IMR-90 (cell line): ENCODE measurements at regions not wholly inside any gene's neighbourhood (a gene's known extent, or its start where the extent isn't known, plus 50 kb on each side); places are given as distances from the start of the nearest gene placed in this dataset.

Experiments used
- ATAC-seq: fragments of 200-7000 bp; cut with Tn5 transposase; 2 replicates; pipeline ENCODE4 v1.9.1; 2020; ENCODE audit warnings: low read depth, mild to moderate bottlenecking, moderate library complexity
- BruUV-seq: library from RNA; stranded (reverse); fragments of 400-500 nt; replicated peaks from 2 replicates; lab custom pipeline; 2021; lab: Mats Ljungman, UMichigan
- CTCF ChIA-PET: fragments of 300-600 bp; formaldehyde crosslinking; extraction: SDS; loops from one replicate; lab custom pipeline; 2021; ENCODE audit warnings: antibody characterized with exemption; lab: Yijun Ruan, JAX
- POLR2A ChIA-PET: fragments of 300-600 bp; sonication (Branson Sonifier 250); formaldehyde crosslinking; loops from one replicate; lab custom pipeline; 2022; ENCODE audit warnings: antibody characterized with exemption; ENCODE audit not compliant: unreplicated experiment; lab: Charles Lee
- DNase-seq: peaks from one replicate; pipeline ENCODE4 v3.0.0; 2013
- H2AFZ ChIP-seq: replicated peaks from 2 replicates; pipeline ENCODE3; 2013; ENCODE audit warnings: low read length, mild to moderate bottlenecking; ENCODE audit not compliant: poor library complexity
- H2AK5ac ChIP-seq: 2 replicates; pipeline ENCODE4 v1.6.1; 2013; ENCODE audit warnings: low read depth, low read length, inconsistent platforms
- H2AK9ac ChIP-seq: replicated peaks from 2 replicates; pipeline ENCODE3; 2013; ENCODE audit warnings: mild to moderate bottlenecking, low read depth, low read length, moderate library complexity; ENCODE audit not compliant: poor library complexity
- H2BK120ac ChIP-seq: 2 replicates; pipeline ENCODE4 v1.6.1; 2013; ENCODE audit warnings: low read depth, low read length, inconsistent platforms
- H2BK15ac ChIP-seq: 3 replicates; pipeline ENCODE4 v1.6.1; 2013; ENCODE audit warnings: low read depth, low read length, inconsistent platforms
- H2BK20ac ChIP-seq: 2 replicates; pipeline ENCODE4 v1.6.1; 2013; ENCODE audit warnings: low read depth, mild to moderate bottlenecking, inconsistent platforms, low read length, moderate library complexity
- H2BK5ac ChIP-seq: 2 replicates; pipeline ENCODE4 v1.6.1; 2013; ENCODE audit warnings: mild to moderate bottlenecking, low read depth, low read length, inconsistent platforms; ENCODE audit not compliant: poor library complexity, severe bottlenecking
- H3K14ac ChIP-seq: replicated peaks from 2 replicates; pipeline ENCODE4 v1.6.1; 2013; ENCODE audit warnings: low read depth, low read length, inconsistent platforms
- H3K18ac ChIP-seq: 2 replicates; pipeline ENCODE4 v1.6.1; 2013; ENCODE audit warnings: low read depth, low read length, control low read depth
- H3K23ac ChIP-seq: 2 replicates; pipeline ENCODE4 v1.6.1; 2013; ENCODE audit warnings: low read depth, low read length, inconsistent platforms
- H3K27ac ChIP-seq: 2 replicates; pipeline ENCODE4 v1.5.1; 2013; ENCODE audit warnings: mild to moderate bottlenecking, control low read depth, low read length; ENCODE audit not compliant: insufficient read depth
- H3K27me3 ChIP-seq: 2 replicates; pipeline ENCODE4 v1.6.1; 2013; ENCODE audit warnings: low read length; ENCODE audit not compliant: control insufficient read depth, insufficient read depth
- H3K36me3 ChIP-seq: 2 replicates; pipeline ENCODE4 v1.6.1; 2013; ENCODE audit warnings: low read length, mixed read lengths; ENCODE audit not compliant: control insufficient read depth, insufficient read depth
- H3K4ac ChIP-seq: 2 replicates; pipeline ENCODE4 v1.6.1; 2013; ENCODE audit warnings: low read depth, low read length, inconsistent platforms
- H3K4me1 ChIP-seq: 2 replicates; pipeline ENCODE4 v1.6.1; 2013; ENCODE audit warnings: low read length, mixed read lengths; ENCODE audit not compliant: control insufficient read depth, insufficient read depth
- H3K4me2 ChIP-seq: 2 replicates; pipeline ENCODE4 v1.6.1; 2013; ENCODE audit warnings: low read depth, mild to moderate bottlenecking, control low read depth, low read length, moderate library complexity
- H3K4me3 ChIP-seq: 2 replicates; pipeline ENCODE4 v1.5.1; 2013; ENCODE audit warnings: low read depth, mild to moderate bottlenecking, control low read depth, low read length, moderate library complexity; ENCODE audit not compliant: insufficient read depth
- H3K56ac ChIP-seq: 2 replicates; pipeline ENCODE4 v1.6.1; 2013; ENCODE audit warnings: low read length, inconsistent platforms; ENCODE audit not compliant: insufficient read depth; ENCODE audit errors: extremely low read depth
- H3K79me1 ChIP-seq, 2 experiments: 2 replicates each; pipeline ENCODE4 v1.6.1; 2013; ENCODE audit warnings: low read length in 2 of 2, inconsistent platforms in 1 of 2, low read depth in 1 of 2
- H3K9ac ChIP-seq: 2 replicates; pipeline ENCODE4 v1.6.1; 2013; ENCODE audit warnings: low read depth, low read length, control low read depth
- H3K9me1 ChIP-seq: 2 replicates; pipeline ENCODE4 v1.6.1; 2013; ENCODE audit warnings: low read length, inconsistent platforms; ENCODE audit not compliant: insufficient read depth
- H3K9me3 ChIP-seq: 2 replicates; pipeline ENCODE4 v1.6.1; 2013; ENCODE audit warnings: low read length; ENCODE audit not compliant: control insufficient read depth, insufficient read depth
- H4K20me1 ChIP-seq: 2 replicates; pipeline ENCODE4 v1.6.1; 2013; ENCODE audit warnings: low read length, inconsistent platforms; ENCODE audit not compliant: insufficient read depth
- H4K5ac ChIP-seq: 2 replicates; pipeline ENCODE4 v1.6.1; 2013; ENCODE audit warnings: mild to moderate bottlenecking, low read depth, low read length, control low read depth
- H4K8ac ChIP-seq, 2 experiments: 2 replicates each; pipeline ENCODE4 v1.6.1; 2013; ENCODE audit warnings: low read depth in 2 of 2, low read length in 2 of 2, control low read depth in 1 of 2, inconsistent platforms in 1 of 2
- H4K91ac ChIP-seq: 2 replicates; pipeline ENCODE4 v1.6.1; 2013; ENCODE audit warnings: low read depth, low read length, inconsistent platforms; ENCODE audit not compliant: insufficient read depth
- BHLHE40 ChIP-seq: fragments of 150-350 bp; IDR thresholded peaks from 2 replicates; pipeline ENCODE4 v1.6.1; 2016; ENCODE audit warnings: mild to moderate bottlenecking, low read depth, low read length
- CHD1 ChIP-seq: IDR thresholded peaks from 2 replicates; pipeline ENCODE4 v1.6.1; 2012; ENCODE audit warnings: low read depth, low read length, improper control_type of control experiment
- CTCF ChIP-seq: conservative IDR thresholded peaks from 2 replicates; pipeline ENCODE4 v1.5.1; 2012; ENCODE audit warnings: mild to moderate bottlenecking, low read depth, low read length, improper control_type of control experiment
- ELK1 ChIP-seq: fragments of 150-350 bp; IDR thresholded peaks from 2 replicates; pipeline ENCODE4 v1.6.1; 2016; ENCODE audit warnings: low read depth, mild to moderate bottlenecking, low read length, moderate library complexity, borderline replicate concordance
- FOS ChIP-seq: fragments of 150-350 bp; IDR thresholded peaks from 2 replicates; pipeline ENCODE4 v1.6.1; 2016; ENCODE audit warnings: low read depth, low read length
- MAFK ChIP-seq: IDR thresholded peaks from 2 replicates; pipeline ENCODE4 v1.6.1; 2012; ENCODE audit warnings: low read depth, low read length, improper control_type of control experiment
- MAZ ChIP-seq: IDR thresholded peaks from 2 replicates; pipeline ENCODE4 v1.6.1; 2012; ENCODE audit warnings: low read depth, mild to moderate bottlenecking, low read length, improper control_type of control experiment, moderate library complexity, borderline replicate concordance
- MXI1 ChIP-seq: IDR thresholded peaks from 2 replicates; pipeline ENCODE4 v1.6.1; 2012; ENCODE audit warnings: low read depth, mild to moderate bottlenecking, low read length, moderate library complexity, borderline replicate concordance
- NFE2L2 ChIP-seq: fragments of 150-350 bp; IDR thresholded peaks from 2 replicates; pipeline ENCODE4 v1.6.1; 2016; ENCODE audit warnings: low read depth, mild to moderate bottlenecking, low read length
- POLR2A ChIP-seq: IDR thresholded peaks from 2 replicates; pipeline ENCODE4 v1.6.1; 2012; ENCODE audit warnings: mild to moderate bottlenecking, low read depth, low read length
- RAD21 ChIP-seq: IDR thresholded peaks from 2 replicates; pipeline ENCODE4 v1.6.1; 2012; ENCODE audit warnings: low read length, improper control_type of control experiment
- RCOR1 ChIP-seq: IDR thresholded peaks from 2 replicates; pipeline ENCODE4 v1.6.1; 2012; ENCODE audit warnings: mild to moderate bottlenecking, low read length, improper control_type of control experiment; ENCODE audit not compliant: insufficient replicate concordance
- RFX5 ChIP-seq: IDR thresholded peaks from 2 replicates; pipeline ENCODE4 v1.8.0; 2012; ENCODE audit warnings: low read depth, mild to moderate bottlenecking, low read length, moderate library complexity
- SMC3 ChIP-seq: fragments of 150-350 bp; IDR thresholded peaks from 2 replicates; pipeline ENCODE4 v1.6.1; 2016; ENCODE audit warnings: low read depth, mild to moderate bottlenecking, antibody characterized with exemption, low read length, moderate library complexity
- USF2 ChIP-seq: fragments of 150-350 bp; IDR thresholded peaks from 2 replicates; pipeline ENCODE4 v1.6.1; 2017; ENCODE audit warnings: mild to moderate bottlenecking, antibody characterized with exemption, low read length, low read depth
- WGBS, 2 experiments: methylation state at CpG; one replicate each; pipeline versions ENCODE4 v1.1.5 to v1.1.7; 2013; ENCODE audit warnings: missing lambda C conversion rate in 2 of 2; ENCODE audit not compliant: insufficient read length in 1 of 2; ENCODE audit errors: extremely low coverage in 2 of 2; 5-methylcytosine and 5-hydroxymethylcytosine counted together
- dilution Hi-C: fragments of 300-500 bp; cut with HindIII; formaldehyde crosslinking; loops from one replicate; pipeline ENCODE4 v1.14.3; 2018; ENCODE audit warnings: low sequenced_read_pairs; ENCODE audit not compliant: unreplicated experiment
- in situ Hi-C: fragments of 300-500 bp; cut with MboI; formaldehyde crosslinking; loops from 3 replicates; pipeline ENCODE4 v1.14.3; 2019; ENCODE audit warnings: low sequenced_read_pairs, inconsistent platforms, mixed read lengths
- intact Hi-C: fragments of 100-400 bp; cut with micrococcal nuclease; formaldehyde crosslinking; loops from 2 replicates; pipeline ENCODE4 v1.10.0; 2022

GRCh38 chr5:118580949-118581348 lies 407.4 kb downstream of the DTWD2 start:
- Histone ChIP-seq H2AK9ac (no peak overlapping the region), H3K9ac (no peak overlapping the region), H3K4me1 (no peaks in the 10 kb centered on the region), H3K14ac (no peak overlapping the region), H2AK5ac (no peak overlapping the region), H3K4me2 (no peak overlapping the region), H2BK15ac (no peak overlapping the region), H3K23ac (no peak overlapping the region), H2AFZ (no peak overlapping the region), H2BK20ac (no peak overlapping the region), H3K9me1 (no peaks in the 10 kb centered on the region), H4K91ac (no peak overlapping the region), H3K79me1 (no peaks in the 10 kb centered on the region), H3K27me3 (no peaks in the 10 kb centered on the region), H4K20me1 (no peaks in the 10 kb centered on the region), H2BK5ac (no peak overlapping the region), H3K4ac (no peak overlapping the region), H3K56ac (no peak overlapping the region), H3K36me3 (no peaks in the 10 kb centered on the region), H4K5ac (no peak overlapping the region), H3K27ac (no peak overlapping the region), H3K9me3 (peaks cover 10% of the 10 kb centered on the region), H2BK120ac (no peak overlapping the region), H3K18ac (no peak overlapping the region), H3K4me3 (no peak overlapping the region), H4K8ac (no peak overlapping the region)
- POLR2A ChIA-PET = interaction anchor here (0.6 kb wide), 1 partner anchor 486 kb away, joined by 6 read pairs; no protein-coding TSS in a partner anchor
- BruUV-seq = no TSS peak
- intact Hi-C loops = no loop called here
- CTCF ChIA-PET = no interaction called here
- dilution Hi-C loops = no loop called here
- in situ Hi-C loops = no loop called here
- ATAC-seq = no peak
- no CpG with 5 or more reads among the region's 5 CpGs for WGBS, 2 experiments
- no peak for TF ChIP-seq RCOR1
- no peak for TF ChIP-seq RAD21
- TF ChIP-seq RFX5 = no peak
- TF ChIP-seq POLR2A = no peak
- TF ChIP-seq NFE2L2 = no peak
- TF ChIP-seq MAFK = no peak
- TF ChIP-seq MAZ = no peak
- TF ChIP-seq SMC3 = no peak
- TF ChIP-seq MXI1 = no peak
- no peak for TF ChIP-seq BHLHE40
- TF ChIP-seq CTCF = no peak
- TF ChIP-seq CHD1 = no peak
- no peak for TF ChIP-seq FOS
- TF ChIP-seq USF2 = no peak
- no peak for TF ChIP-seq ELK1
- DNase-seq = no peak
